ENCODE measurements at regions not wholly inside any gene's neighbourhood (a gene's known extent, or its start where the extent isn't known, plus 50 kb on each side); places are given as distances from the start of the nearest gene placed in this dataset.

- TF ChIP-seq, protein P1, sequence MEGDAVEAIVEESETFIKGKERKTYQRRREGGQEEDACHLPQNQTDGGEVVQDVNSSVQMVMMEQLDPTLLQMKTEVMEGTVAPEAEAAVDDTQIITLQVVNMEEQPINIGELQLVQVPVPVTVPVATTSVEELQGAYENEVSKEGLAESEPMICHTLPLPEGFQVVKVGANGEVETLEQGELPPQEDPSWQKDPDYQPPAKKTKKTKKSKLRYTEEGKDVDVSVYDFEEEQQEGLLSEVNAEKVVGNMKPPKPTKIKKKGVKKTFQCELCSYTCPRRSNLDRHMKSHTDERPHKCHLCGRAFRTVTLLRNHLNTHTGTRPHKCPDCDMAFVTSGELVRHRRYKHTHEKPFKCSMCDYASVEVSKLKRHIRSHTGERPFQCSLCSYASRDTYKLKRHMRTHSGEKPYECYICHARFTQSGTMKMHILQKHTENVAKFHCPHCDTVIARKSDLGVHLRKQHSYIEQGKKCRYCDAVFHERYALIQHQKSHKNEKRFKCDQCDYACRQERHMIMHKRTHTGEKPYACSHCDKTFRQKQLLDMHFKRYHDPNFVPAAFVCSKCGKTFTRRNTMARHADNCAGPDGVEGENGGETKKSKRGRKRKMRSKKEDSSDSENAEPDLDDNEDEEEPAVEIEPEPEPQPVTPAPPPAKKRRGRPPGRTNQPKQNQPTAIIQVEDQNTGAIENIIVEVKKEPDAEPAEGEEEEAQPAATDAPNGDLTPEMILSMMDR (IDR thresholded peaks at IDR 0.05; ENCODE audit: insufficient read depth, low read length): no peak
- H3K4me3 ChIP-seq (ENCODE audit: low read depth, low read length): no peak overlapping the region
- DNase-seq (ENCODE audit: low read depth): no peak
Observed at GRCh38 chr5:18028036-18028435, 393.8 kb downstream of the TAF11L14 start.

DNA sequence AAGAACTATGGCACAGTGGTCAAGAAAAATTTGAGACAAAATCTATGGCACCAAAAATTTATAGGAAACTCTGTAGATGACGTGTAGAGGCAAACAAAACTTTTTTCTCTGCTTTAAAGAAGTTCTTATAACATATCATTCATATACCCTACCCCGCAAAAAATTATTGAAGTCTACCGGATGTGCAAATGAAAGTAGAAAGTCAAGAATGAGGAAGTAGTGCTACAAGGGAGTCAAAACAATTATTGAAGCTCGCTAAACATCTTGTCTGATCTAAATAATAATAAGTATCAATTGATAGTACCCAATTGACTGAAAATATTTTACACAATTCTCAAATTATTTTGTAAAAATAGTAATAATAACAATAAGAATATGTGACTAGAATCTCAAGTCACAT lies 398.5 kb downstream of the TAF11L14 start:
- TF ChIP-seq, protein P1 (IDR thresholded peaks at IDR 0.05; ENCODE audit: insufficient read depth, low read length): no peak
- H3K4me3 ChIP-seq (ENCODE audit: low read depth, low read length): no peak overlapping the region
- DNase-seq (ENCODE audit: low read depth): no peak

GRCh38 chr5:18036531-18036930 lies 402.3 kb downstream of the TAF11L14 start:
- DNase-seq (ENCODE audit: low read depth): no peak
- H3K4me3 ChIP-seq (ENCODE audit: low read depth, low read length): no peak overlapping the region
- TF ChIP-seq, protein P1 (IDR thresholded peaks at IDR 0.05; ENCODE audit: insufficient read depth, low read length): no peak

- H3K4me3 ChIP-seq (ENCODE audit: low read depth, low read length): no peak overlapping the region
- TF ChIP-seq, protein P1 (IDR thresholded peaks at IDR 0.05; ENCODE audit: insufficient read depth, low read length): no peak
- no peak for DNase-seq (ENCODE audit: low read depth)
Observed at GRCh38 chr5:18037718-18038117, 403.5 kb downstream of the TAF11L14 start.

- TF ChIP-seq, protein P1 (IDR thresholded peaks at IDR 0.05; ENCODE audit: insufficient read depth, low read length): no peak
- no peak overlapping the region for H3K4me3 ChIP-seq (ENCODE audit: low read depth, low read length)
- no peak for DNase-seq (ENCODE audit: low read depth)
Observed at GRCh38 chr5:18043344-18043743, 409.1 kb downstream of the TAF11L14 start.

GRCh38 chr5:18048449-18048848 lies 414.2 kb downstream of the TAF11L14 start:
- TF ChIP-seq, protein P1 (IDR thresholded peaks at IDR 0.05; ENCODE audit: insufficient read depth, low read length): no peak
- H3K4me3 ChIP-seq (ENCODE audit: low read depth, low read length): no peak overlapping the region
- DNase-seq (ENCODE audit: low read depth): no peak

DNA sequence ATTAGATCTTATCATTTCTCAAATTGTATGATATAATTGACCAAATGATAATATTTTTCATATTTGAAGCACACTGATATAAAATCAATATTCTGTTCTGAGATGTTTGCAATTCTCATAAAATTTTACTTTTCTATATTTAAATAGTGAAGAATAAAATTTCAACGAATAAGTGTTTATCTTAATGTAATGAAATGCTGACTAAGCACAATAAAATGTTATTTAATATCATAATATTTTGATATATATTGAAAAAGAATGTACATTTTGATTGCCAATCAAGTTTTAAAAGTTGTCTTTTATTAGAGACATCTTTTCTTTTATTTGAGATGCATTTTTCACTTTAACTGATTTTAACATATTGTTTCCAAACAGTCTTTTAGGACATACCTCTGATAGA lies 416.1 kb downstream of the TAF11L14 start:
- H3K4me3 ChIP-seq (ENCODE audit: low read depth, low read length): no peak overlapping the region
- TF ChIP-seq, protein P1 (IDR thresholded peaks at IDR 0.05; ENCODE audit: insufficient read depth, low read length): no peak
- no peak for DNase-seq (ENCODE audit: low read depth)

Data from fibroblast of the aortic adventitia (primary cell).